AG09319 (cell line): ENCODE measurements at regions not wholly inside any gene's neighbourhood (a gene's known extent, or its start where the extent isn't known, plus 50 kb on each side); places are given as distances from the start of the nearest gene placed in this dataset.
"Not testable (repeated sequence)": the region's sequence is repeated elsewhere in the genome, so short reads cannot be mapped to it uniquely, and the experiment has no call there.

Experiments used
- DNase-seq: peaks from one replicate; pipeline ENCODE4 v3.0.0-alpha.2; 2010; ENCODE audit warnings: low read depth; ENCODE audit errors: extremely low read depth
- TF ChIP-seq, protein P1 (sequence below): IDR thresholded peaks from 2 replicates; pipeline ENCODE4 v1.5.1; 2011; ENCODE audit warnings: low read depth, mild to moderate bottlenecking, inconsistent platforms, low read length, moderate library complexity

DNA sequence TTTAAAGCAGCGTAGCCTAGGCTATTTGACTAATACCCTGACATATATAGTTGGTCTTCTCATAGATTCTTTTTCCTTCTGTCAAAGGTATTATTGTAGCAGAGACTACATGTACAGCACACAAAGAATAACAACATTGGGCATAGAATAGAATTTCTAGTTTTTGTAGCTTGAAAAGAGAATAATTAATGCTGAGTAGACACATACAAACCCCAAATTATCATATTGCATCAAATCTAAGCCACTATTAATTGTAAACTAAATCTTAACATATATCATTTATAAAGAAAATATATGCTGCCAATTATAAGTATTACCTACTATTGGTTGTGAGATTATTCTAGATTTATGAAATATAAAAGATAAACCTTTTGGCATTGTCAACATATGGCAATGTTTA, 574.5 kb downstream of the SLCO4C1 start:
- TF ChIP-seq, protein P1, sequence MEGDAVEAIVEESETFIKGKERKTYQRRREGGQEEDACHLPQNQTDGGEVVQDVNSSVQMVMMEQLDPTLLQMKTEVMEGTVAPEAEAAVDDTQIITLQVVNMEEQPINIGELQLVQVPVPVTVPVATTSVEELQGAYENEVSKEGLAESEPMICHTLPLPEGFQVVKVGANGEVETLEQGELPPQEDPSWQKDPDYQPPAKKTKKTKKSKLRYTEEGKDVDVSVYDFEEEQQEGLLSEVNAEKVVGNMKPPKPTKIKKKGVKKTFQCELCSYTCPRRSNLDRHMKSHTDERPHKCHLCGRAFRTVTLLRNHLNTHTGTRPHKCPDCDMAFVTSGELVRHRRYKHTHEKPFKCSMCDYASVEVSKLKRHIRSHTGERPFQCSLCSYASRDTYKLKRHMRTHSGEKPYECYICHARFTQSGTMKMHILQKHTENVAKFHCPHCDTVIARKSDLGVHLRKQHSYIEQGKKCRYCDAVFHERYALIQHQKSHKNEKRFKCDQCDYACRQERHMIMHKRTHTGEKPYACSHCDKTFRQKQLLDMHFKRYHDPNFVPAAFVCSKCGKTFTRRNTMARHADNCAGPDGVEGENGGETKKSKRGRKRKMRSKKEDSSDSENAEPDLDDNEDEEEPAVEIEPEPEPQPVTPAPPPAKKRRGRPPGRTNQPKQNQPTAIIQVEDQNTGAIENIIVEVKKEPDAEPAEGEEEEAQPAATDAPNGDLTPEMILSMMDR, result no peak

DNA sequence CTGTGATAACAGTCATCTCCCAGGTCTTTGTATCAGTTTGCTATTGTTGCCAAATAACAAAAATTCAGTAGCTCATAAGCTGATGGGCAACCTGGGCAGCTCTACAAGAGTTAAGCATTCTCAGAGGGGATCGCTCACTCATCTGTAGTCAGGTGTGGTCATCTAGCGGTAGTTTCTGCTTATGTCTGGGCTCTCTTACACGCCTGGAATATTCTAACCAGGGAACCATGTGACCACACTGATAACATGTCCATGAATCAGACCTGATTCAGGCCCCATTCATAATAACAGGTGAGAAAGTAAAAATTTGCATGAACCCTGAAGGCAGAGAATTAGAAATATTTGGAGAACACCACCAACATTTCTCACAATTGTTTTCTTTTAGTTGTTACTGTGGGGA, 576.1 kb downstream of the SLCO4C1 start:
- DNase-seq, result no peak
- TF ChIP-seq, protein P1, result no peak

More for the DNA sequence above, 574.5 kb downstream of the SLCO4C1 start:
- no peak for DNase-seq

DNA sequence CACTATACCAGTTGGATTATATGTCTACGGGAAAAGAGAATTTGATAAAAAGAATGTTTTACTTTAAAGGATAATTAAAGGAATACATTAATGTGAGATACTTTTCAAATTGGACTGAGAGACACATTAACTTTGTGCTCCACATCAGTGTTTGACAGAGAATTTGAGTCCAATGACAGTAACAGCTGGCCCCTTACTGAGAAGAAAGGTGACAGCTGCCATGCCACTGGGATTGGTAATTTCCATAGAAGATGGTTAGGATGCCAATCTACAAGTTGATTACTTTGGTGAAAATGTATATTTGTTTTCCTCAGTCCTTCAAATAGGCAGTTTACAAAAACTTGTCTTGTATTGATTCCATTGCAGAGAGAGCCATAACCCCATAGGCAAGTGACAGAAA, 578.4 kb downstream of the SLCO4C1 start:
- TF ChIP-seq, protein P1, result no peak

DNA sequence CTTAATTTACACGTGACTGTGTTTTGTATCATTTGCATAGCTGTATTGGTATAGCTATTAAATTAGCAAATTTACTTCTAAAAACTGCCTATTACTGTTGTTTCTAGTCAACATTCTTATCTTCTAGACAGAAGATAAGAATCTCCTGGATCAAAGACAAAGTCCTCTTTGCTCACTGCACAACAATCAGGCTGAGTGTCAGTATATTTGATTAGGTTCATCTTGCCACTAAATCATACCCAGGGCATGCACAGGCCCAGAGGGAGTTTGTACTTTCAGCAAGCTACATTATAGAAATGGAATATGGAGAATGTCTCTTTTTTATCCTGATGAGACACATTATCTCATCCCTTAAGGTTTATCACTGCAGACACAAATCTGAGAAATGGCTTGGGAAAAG, 579.1 kb downstream of the SLCO4C1 start:
- no peak for DNase-seq
- TF ChIP-seq, protein P1, result no peak

More for the DNA sequence above, 578.4 kb downstream of the SLCO4C1 start:
- DNase-seq, result no peak

DNA sequence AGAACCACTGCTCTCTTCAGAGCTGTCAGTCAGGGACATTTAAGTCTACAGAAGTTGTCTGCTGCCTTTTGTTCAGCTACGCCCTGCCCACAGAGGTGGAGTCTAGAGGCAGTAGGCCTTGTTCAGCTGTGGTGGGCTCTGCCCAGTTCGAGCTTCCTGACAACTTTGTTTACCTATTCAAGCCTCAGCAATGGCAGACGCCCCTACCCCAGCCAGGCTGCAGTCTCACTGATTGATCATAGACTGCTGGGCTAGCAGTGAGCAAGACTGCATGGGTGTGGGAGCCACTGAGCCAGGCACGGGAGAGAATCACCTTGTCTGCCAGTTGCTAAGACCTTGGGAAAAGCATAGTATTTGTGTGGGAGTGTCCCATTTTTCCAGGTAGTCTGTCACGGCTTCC, 580.3 kb downstream of the SLCO4C1 start:
- not testable (repeated sequence) for DNase-seq

DNA sequence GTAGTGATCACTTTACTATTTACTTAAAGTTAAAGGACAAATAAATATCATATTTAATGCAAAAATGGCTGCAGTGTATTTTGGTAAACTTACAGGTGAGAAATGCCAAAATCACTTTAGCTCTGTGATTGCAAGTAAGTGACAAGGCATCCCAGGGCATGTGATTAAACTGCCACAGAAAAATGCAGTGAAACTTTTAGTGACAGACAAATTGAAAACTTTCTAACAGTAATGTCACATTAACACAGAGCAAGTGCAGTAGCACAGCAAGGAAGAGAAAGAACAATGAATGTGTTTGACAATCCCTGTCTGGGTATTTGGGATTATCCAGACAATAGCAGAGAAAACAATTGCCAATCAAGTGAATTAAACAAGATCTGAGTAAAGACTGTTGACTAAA, 606.8 kb downstream of the SLCO4C1 start:
- TF ChIP-seq, protein P1, result no peak

DNA sequence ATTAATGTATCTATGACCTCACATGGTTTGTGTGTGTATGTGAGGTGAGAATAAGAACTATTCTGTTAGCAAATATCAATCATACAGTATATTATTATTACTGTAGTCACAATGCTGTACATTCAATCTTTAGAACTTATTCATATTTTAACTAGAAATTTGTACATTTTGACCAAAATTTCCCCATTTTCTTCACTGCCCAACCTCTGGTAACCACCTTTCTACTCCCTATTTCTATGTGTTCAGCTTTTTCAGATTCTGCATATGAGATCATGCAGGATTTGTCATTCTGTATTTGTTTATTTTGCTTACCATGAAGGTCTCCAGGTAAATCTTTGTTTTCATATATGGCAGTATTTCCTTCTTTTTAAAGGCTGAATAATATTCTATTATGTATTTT, 607.9 kb downstream of the SLCO4C1 start:
- TF ChIP-seq, protein P1, result no peak
- DNase-seq, result no peak

More for the DNA sequence above, 606.8 kb downstream of the SLCO4C1 start:
- no peak for DNase-seq

DNA sequence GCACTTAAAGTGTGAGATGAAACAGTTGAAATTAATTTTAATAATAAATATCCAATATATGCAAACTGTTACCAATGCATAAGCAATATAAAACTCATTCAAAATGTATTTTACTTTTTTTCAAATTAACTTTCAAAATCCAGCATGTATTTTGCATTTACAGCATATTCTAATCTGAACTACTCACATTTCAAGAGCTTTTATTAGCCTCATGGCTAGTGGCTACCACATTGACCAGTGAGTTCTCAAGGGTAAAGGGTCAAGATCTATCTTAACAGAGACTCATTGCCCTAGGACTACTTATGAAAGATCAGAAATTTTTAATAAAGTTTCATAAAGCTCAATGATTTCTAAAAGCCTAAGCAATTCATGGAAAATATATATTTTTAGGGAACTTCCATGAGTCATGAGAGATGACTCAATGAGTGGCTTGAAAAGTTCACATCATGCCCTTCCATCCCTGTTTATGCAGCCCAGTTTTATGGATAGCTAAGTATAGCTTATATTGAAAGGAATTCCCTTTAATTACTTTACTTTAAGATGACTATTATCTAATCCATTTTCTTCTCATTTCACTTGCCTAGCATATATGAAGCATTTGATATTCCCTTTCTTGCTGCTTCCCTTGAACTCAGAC, 608.6 kb downstream of the SLCO4C1 start:
- no peak for DNase-seq
- TF ChIP-seq, protein P1, result no peak
